ENCODE measurements at regions not wholly inside any gene's neighbourhood (a gene's known extent, or its start where the extent isn't known, plus 50 kb on each side); places are given as distances from the start of the nearest gene placed in this dataset.

DNA sequence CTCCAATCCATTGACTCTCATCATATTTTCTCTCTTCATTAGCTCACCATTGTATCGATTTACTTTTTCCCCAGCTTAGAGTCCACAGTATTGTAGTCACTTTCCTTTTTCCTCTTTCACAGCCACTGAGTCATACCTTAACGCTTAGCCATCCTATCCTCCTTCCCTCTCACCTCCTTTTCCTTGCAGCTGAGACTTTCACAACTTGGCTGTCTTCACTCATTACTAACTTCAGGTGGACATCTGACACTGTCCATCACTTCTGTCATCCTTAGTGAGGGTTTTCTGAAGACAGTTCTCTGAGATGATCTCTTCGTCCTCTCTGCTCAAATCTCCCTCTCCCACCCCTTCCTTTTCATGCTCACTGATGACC is 70.5 kb upstream of the ESX1 start:
- no TSS peak for BruUV-seq (replicated peaks)
- H3K36me3 ChIP-seq (ENCODE audit: control insufficient read depth, insufficient read depth, low read length), result no peaks in the 10 kb centered on the region
- no peaks in the 10 kb centered on the region for H3K9me3 ChIP-seq (ENCODE audit: control insufficient read depth, insufficient read depth, low read depth, low read length)
- no peaks in the 10 kb centered on the region for H3K27me3 ChIP-seq (ENCODE audit: control insufficient read depth, insufficient read depth, low read length)
- no peaks in the 10 kb centered on the region for H3K4me1 ChIP-seq (ENCODE audit: control insufficient read depth, insufficient read depth, low read length)
- CTCF ChIA-PET, result no interaction called here
- intact Hi-C loops (cut with micrococcal nuclease; ENCODE audit: unreplicated experiment), result no loop called here
- DNase-seq (ENCODE audit: low read depth, low spot score) (no peak), ATAC-seq (no peak)
- in situ Hi-C loops (cut with HindIII; ENCODE audit: low pct_unique_long_range_greater_than_20kb, low sequenced_read_pairs), result no loop called here
- POLR2A ChIA-PET, result no interaction called here
- H3K27ac ChIP-seq (ENCODE audit: low read length), result no peak overlapping the region
- H3K4me3 ChIP-seq (ENCODE audit: low read depth in 2 of 2, low read length in 2 of 2), result no peak overlapping the region
- TF ChIP-seq, protein P1, sequence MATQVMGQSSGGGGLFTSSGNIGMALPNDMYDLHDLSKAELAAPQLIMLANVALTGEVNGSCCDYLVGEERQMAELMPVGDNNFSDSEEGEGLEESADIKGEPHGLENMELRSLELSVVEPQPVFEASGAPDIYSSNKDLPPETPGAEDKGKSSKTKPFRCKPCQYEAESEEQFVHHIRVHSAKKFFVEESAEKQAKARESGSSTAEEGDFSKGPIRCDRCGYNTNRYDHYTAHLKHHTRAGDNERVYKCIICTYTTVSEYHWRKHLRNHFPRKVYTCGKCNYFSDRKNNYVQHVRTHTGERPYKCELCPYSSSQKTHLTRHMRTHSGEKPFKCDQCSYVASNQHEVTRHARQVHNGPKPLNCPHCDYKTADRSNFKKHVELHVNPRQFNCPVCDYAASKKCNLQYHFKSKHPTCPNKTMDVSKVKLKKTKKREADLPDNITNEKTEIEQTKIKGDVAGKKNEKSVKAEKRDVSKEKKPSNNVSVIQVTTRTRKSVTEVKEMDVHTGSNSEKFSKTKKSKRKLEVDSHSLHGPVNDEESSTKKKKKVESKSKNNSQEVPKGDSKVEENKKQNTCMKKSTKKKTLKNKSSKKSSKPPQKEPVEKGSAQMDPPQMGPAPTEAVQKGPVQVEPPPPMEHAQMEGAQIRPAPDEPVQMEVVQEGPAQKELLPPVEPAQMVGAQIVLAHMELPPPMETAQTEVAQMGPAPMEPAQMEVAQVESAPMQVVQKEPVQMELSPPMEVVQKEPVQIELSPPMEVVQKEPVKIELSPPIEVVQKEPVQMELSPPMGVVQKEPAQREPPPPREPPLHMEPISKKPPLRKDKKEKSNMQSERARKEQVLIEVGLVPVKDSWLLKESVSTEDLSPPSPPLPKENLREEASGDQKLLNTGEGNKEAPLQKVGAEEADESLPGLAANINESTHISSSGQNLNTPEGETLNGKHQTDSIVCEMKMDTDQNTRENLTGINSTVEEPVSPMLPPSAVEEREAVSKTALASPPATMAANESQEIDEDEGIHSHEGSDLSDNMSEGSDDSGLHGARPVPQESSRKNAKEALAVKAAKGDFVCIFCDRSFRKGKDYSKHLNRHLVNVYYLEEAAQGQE (IDR thresholded peaks at IDR 0.05; ENCODE audit: insufficient read depth in 1 of 2, low read depth in 2 of 2, low read length in 1 of 2), result no peak
- TF ChIP-seq SIN3A (IDR thresholded peaks at IDR 0.05; ENCODE audit: borderline replicate concordance, insufficient read depth, low read depth, low read length), result no peak
- no peak for TF ChIP-seq TCF7L2 (IDR thresholded peaks at IDR 0.05; ENCODE audit: low read depth, low read length)
- no peak for TF ChIP-seq POLR2AphosphoS5 (IDR thresholded peaks at IDR 0.05; ENCODE audit: low read depth, low read length)
- TF ChIP-seq, protein P2, sequence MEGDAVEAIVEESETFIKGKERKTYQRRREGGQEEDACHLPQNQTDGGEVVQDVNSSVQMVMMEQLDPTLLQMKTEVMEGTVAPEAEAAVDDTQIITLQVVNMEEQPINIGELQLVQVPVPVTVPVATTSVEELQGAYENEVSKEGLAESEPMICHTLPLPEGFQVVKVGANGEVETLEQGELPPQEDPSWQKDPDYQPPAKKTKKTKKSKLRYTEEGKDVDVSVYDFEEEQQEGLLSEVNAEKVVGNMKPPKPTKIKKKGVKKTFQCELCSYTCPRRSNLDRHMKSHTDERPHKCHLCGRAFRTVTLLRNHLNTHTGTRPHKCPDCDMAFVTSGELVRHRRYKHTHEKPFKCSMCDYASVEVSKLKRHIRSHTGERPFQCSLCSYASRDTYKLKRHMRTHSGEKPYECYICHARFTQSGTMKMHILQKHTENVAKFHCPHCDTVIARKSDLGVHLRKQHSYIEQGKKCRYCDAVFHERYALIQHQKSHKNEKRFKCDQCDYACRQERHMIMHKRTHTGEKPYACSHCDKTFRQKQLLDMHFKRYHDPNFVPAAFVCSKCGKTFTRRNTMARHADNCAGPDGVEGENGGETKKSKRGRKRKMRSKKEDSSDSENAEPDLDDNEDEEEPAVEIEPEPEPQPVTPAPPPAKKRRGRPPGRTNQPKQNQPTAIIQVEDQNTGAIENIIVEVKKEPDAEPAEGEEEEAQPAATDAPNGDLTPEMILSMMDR (IDR thresholded peaks at IDR 0.05), result no peak

DNA sequence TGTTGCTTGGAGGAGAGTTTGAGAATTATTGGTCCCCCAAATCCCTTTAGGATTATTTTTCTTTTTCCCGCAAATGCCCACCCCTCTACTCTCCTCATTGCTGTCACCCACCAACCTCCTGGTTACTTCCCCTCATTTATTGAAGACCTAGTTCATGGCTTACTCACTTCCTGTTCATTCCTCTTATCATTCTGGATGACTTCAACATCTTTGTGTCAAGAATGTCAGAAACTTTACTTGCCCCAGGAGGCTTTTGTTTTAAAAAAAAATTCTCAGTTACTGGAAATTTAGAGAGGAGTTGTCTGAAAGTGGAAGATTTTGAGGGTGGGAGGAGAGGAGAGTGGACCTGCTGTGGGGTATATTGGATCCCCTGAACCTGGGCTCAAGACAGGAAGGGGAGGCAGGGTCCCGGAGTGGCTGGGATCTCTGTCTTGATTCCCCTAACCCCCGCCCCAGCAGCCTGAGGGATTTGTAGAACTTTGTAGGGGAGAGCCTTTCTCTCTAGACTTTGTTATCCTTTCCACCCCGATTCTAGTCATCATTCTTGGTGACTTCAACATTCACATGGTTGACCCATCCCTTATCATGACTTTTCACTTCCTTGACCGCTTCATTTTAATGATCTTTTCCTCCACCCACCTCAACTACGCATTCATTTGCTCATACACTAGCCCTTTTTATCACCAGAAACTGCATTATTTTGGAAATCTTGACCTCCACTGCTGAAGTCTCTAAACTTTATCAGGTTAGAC is 69.9 kb upstream of the ESX1 start:
- no peaks in the 10 kb centered on the region for H3K9me3 ChIP-seq (ENCODE audit: control insufficient read depth, insufficient read depth, low read depth, low read length)
- no peaks in the 10 kb centered on the region for H3K36me3 ChIP-seq (ENCODE audit: control insufficient read depth, insufficient read depth, low read length)
- ATAC-seq (no peak), DNase-seq (ENCODE audit: low read depth, low spot score) (no peak)
- TF ChIP-seq, protein P2 (IDR thresholded peaks at IDR 0.05), result no peak
- TF ChIP-seq SIN3A (IDR thresholded peaks at IDR 0.05; ENCODE audit: borderline replicate concordance, insufficient read depth, low read depth, low read length) (no peak), TCF7L2 (IDR thresholded peaks at IDR 0.05; ENCODE audit: low read depth, low read length) (no peak), POLR2AphosphoS5 (IDR thresholded peaks at IDR 0.05; ENCODE audit: low read depth, low read length) (no peak)
- TF ChIP-seq, protein P1 (IDR thresholded peaks at IDR 0.05; ENCODE audit: insufficient read depth in 1 of 2, low read depth in 2 of 2, low read length in 1 of 2), result no peak
- no peaks in the 10 kb centered on the region for H3K27me3 ChIP-seq (ENCODE audit: control insufficient read depth, insufficient read depth, low read length)
- no TSS peak for BruUV-seq (replicated peaks)
- no peaks in the 10 kb centered on the region for H3K4me1 ChIP-seq (ENCODE audit: control insufficient read depth, insufficient read depth, low read length)
- in situ Hi-C loops (cut with HindIII; ENCODE audit: low pct_unique_long_range_greater_than_20kb, low sequenced_read_pairs), result no loop called here
- intact Hi-C loops (cut with micrococcal nuclease; ENCODE audit: unreplicated experiment), result no loop called here
- ChIA-PET POLR2A (no interaction called here), CTCF (no interaction called here)
- no peak overlapping the region for H3K27ac ChIP-seq (ENCODE audit: low read length)
- H3K4me3 ChIP-seq (ENCODE audit: low read depth in 2 of 2, low read length in 2 of 2), result no peak overlapping the region

Measured in Panc1 (cell line).